Mesendoderm (in vitro differentiated cells): ENCODE measurements at regions not wholly inside any gene's neighbourhood (a gene's known extent, or its start where the extent isn't known, plus 50 kb on each side); places are given as distances from the start of the nearest gene placed in this dataset.
"Not testable (repeated sequence)": the region's sequence is repeated elsewhere in the genome, so short reads cannot be mapped to it uniquely, and the experiment has no call there.

ENCODE experiments used
- DNase-seq: peaks from one replicate; pipeline ENCODE4 v3.0.0; 2013
- H2AK5ac ChIP-seq: 2 replicates; pipeline ENCODE4 v1.6.1; 2013; ENCODE audit warnings: low read length, inconsistent platforms
- H2BK120ac ChIP-seq: 2 replicates; pipeline ENCODE4 v1.6.1; 2013; ENCODE audit warnings: low read depth, mild to moderate bottlenecking, low read length, moderate library complexity, mixed read lengths
- H2BK15ac ChIP-seq: replicated peaks from 2 replicates; pipeline ENCODE4 v1.6.1; 2013; ENCODE audit warnings: low read depth, mild to moderate bottlenecking, moderate library complexity
- H2BK5ac ChIP-seq: 2 replicates; pipeline ENCODE4 v1.6.1; 2013; ENCODE audit warnings: low read length, inconsistent platforms
- H3K18ac ChIP-seq: 2 replicates; pipeline ENCODE4 v1.6.1; 2013; ENCODE audit warnings: mild to moderate bottlenecking, low read length, mixed read lengths
- H3K23ac ChIP-seq: one replicate; pipeline ENCODE4 v1.6.1; 2013; ENCODE audit warnings: low read length
- H3K27ac ChIP-seq: 2 replicates; pipeline ENCODE4 v1.5.1; 2013; ENCODE audit warnings: low read depth, mild to moderate bottlenecking, inconsistent platforms, low read length, moderate library complexity
- H3K27me3 ChIP-seq: 2 replicates; pipeline ENCODE4 v1.6.1; 2013; ENCODE audit warnings: low read length, control low read depth, mild to moderate bottlenecking, inconsistent platforms; ENCODE audit not compliant: insufficient read depth, poor library complexity
- H3K36me3 ChIP-seq: 2 replicates; pipeline ENCODE4 v1.6.1; 2013; ENCODE audit warnings: low read length, inconsistent platforms; ENCODE audit not compliant: control insufficient read depth, insufficient read depth
- H3K4ac ChIP-seq: one replicate; pipeline ENCODE4 v1.6.1; 2013; ENCODE audit warnings: low read depth, mild to moderate bottlenecking, low read length, moderate library complexity
- H3K4me1 ChIP-seq: 2 replicates; pipeline ENCODE4 v1.6.1; 2013; ENCODE audit warnings: low read depth, low read length, inconsistent platforms; ENCODE audit not compliant: control insufficient read depth
- H3K4me2 ChIP-seq: 2 replicates; pipeline ENCODE4 v1.6.1; 2013; ENCODE audit warnings: low read length
- H3K4me3 ChIP-seq: 2 replicates; pipeline ENCODE4 v1.5.1; 2013; ENCODE audit warnings: mild to moderate bottlenecking, low read length
- H3K56ac ChIP-seq: one replicate; pipeline ENCODE4 v1.6.1; 2013; ENCODE audit warnings: low read length
- H3K79me1 ChIP-seq: 2 replicates; pipeline ENCODE4 v1.6.1; 2013; ENCODE audit warnings: low read length, inconsistent platforms
- H3K79me2 ChIP-seq: 2 replicates; pipeline ENCODE4 v1.6.1; 2013; ENCODE audit warnings: mild to moderate bottlenecking, low read length; ENCODE audit not compliant: control insufficient read depth, insufficient read depth
- H3K9ac ChIP-seq: 2 replicates; pipeline ENCODE4 v1.6.1; 2013; ENCODE audit warnings: low read length, inconsistent platforms
- H4K5ac ChIP-seq: one replicate; pipeline ENCODE4 v1.6.1; 2013; ENCODE audit warnings: low read length
- H4K8ac ChIP-seq: one replicate; pipeline ENCODE4 v1.6.1; 2013; ENCODE audit warnings: low read depth, mild to moderate bottlenecking, control low read depth, low read length, moderate library complexity
- WGBS: extraction: QIAGEN DNeasy Blood & Tissue Kit; methylation state at CpG from one replicate; pipeline ENCODE4 v1.1.7; 2013; ENCODE audit warnings: low lambda C conversion rate, missing lambda C conversion rate; ENCODE audit not compliant: insufficient coverage; ENCODE audit errors: extremely low coverage; 5-methylcytosine and 5-hydroxymethylcytosine counted together

- H3K27ac ChIP-seq, DNase-seq, H4K5ac ChIP-seq, H2BK120ac ChIP-seq, H3K4me1 ChIP-seq, H3K4ac ChIP-seq, H3K79me1 ChIP-seq, H3K79me2 ChIP-seq, H3K36me3 ChIP-seq, H3K4me3 ChIP-seq, H3K18ac ChIP-seq, H3K23ac ChIP-seq, H3K27me3 ChIP-seq, H3K56ac ChIP-seq, H2AK5ac ChIP-seq, H2BK15ac ChIP-seq, H3K9ac ChIP-seq, H2BK5ac ChIP-seq, H4K8ac ChIP-seq, H3K4me2 ChIP-seq: not testable (repeated sequence)
- no CpG with 5 or more reads among the region's 10 CpGs for WGBS
Measured at GRCh38 chr21:6506167-6506894, 4015.1 kb upstream of the TPTE start.

DNA sequence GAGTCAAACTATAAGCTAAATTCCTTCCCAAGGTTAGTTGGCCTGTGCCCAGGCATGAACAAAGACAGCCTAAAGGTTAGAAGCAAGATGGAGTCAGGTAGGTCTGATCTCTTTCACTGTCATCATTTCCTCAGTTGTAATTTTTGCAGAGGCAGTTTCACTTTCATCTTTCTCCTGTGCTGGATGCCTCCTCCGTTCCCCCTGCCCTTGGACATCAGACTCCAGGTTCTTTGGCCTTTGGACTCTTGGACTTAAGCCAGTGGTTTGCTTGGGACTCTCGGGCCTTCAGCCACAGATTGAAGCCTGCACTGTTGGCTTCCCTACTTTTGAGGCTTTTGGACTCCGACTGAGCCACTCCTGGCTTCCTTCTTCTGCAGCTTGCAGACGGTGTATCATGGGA is 4013.8 kb upstream of the TPTE start:
- H3K36me3 ChIP-seq, DNase-seq, H3K4me2 ChIP-seq, H2BK5ac ChIP-seq, H3K4me1 ChIP-seq, H3K18ac ChIP-seq, H4K5ac ChIP-seq, H3K79me2 ChIP-seq, H3K4ac ChIP-seq, H3K9ac ChIP-seq, H3K79me1 ChIP-seq, H2BK15ac ChIP-seq, H3K4me3 ChIP-seq, H3K23ac ChIP-seq, H2BK120ac ChIP-seq, H2AK5ac ChIP-seq, H3K27ac ChIP-seq, H3K27me3 ChIP-seq, H4K8ac ChIP-seq, H3K56ac ChIP-seq: not testable (repeated sequence)
- no CpG with 5 or more reads among the region's 4 CpGs for WGBS

DNA sequence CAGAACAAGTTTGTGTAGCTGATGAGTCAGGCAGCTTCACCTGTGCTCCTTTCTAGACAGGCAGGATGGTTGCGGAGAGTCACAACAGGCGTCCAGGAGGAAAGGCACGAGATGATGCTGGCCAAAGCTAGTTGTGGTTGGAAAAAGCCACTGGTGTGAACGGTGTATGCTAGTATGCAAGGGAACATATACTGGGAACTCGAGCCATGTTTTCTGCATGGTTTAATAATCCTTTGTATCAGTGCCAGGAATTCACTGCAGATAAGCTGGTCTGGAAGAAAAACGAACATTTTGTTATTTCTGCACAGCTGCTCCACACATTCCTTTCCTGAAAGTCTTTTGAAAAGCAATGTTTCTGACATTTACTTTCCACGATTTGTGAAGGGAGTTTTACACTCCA is 3999.6 kb upstream of the TPTE start:
- not testable (repeated sequence) for H3K23ac ChIP-seq, H3K27ac ChIP-seq, H3K4me1 ChIP-seq, H2BK120ac ChIP-seq, H2AK5ac ChIP-seq, H3K4me3 ChIP-seq, H3K79me1 ChIP-seq, H3K27me3 ChIP-seq, H4K5ac ChIP-seq, H3K79me2 ChIP-seq, H4K8ac ChIP-seq, H2BK5ac ChIP-seq, H3K9ac ChIP-seq, H3K4ac ChIP-seq, H3K18ac ChIP-seq, H3K4me2 ChIP-seq, DNase-seq, H2BK15ac ChIP-seq, H3K56ac ChIP-seq, H3K36me3 ChIP-seq
- WGBS: no CpG with 5 or more reads among the region's 7 CpGs

DNA sequence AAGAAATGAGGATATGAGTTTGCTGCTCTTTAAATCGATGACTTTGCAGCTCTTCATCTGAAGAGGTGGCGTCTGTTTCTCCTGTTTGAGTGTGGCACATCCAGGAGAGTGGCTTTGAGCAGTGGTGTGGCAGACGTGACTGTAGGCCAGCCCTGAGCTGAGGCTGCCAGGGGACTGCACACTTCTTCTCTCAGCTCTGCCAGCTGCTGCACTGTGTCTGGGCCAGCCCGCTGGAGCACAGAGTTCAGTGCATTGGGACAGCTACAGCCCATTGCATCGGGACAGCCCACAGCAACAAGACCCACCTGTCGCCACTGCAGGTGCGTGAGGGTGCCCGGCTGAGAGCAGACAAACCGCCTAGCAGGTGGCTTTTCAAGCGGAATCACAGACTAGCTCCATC is 3995.2 kb upstream of the TPTE start:
- H3K4ac ChIP-seq, H3K56ac ChIP-seq, H3K27ac ChIP-seq, H3K79me1 ChIP-seq, H2AK5ac ChIP-seq, DNase-seq, H2BK5ac ChIP-seq, H2BK120ac ChIP-seq, H4K5ac ChIP-seq, H3K18ac ChIP-seq, H2BK15ac ChIP-seq, H3K23ac ChIP-seq, H3K79me2 ChIP-seq, H3K27me3 ChIP-seq, H4K8ac ChIP-seq, H3K4me2 ChIP-seq, H3K4me3 ChIP-seq, H3K4me1 ChIP-seq, H3K36me3 ChIP-seq, H3K9ac ChIP-seq: not testable (repeated sequence)
- WGBS: no CpG with 5 or more reads among the region's 10 CpGs

DNA sequence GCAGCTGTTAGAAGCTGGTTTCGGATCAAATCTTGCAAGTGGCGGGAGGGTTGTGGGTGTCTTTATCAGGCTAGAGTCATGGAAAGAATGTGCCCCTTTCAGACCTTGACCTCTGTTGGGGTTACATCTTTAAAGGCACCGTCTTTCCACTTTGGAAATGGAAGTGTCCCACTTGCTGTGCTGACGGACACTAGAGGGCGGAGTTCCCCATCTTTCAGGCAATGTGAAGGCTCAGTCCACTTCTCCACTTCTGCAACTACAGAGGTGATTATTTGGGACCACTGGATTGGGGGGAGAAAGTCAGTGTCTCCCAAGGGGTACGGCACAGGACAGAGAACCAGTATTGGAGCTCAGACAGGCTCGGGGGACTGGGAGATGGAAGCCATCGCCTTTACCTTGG is 3990.7 kb upstream of the TPTE start:
- not testable (repeated sequence) for H2BK15ac ChIP-seq, H4K5ac ChIP-seq, H3K23ac ChIP-seq, H4K8ac ChIP-seq, H3K4me2 ChIP-seq, H3K18ac ChIP-seq, H2AK5ac ChIP-seq, H3K79me2 ChIP-seq, H3K9ac ChIP-seq, H3K27ac ChIP-seq, H3K27me3 ChIP-seq, DNase-seq, H2BK5ac ChIP-seq, H3K4ac ChIP-seq, H3K79me1 ChIP-seq, H3K56ac ChIP-seq, H3K4me3 ChIP-seq, H3K4me1 ChIP-seq, H2BK120ac ChIP-seq, H3K36me3 ChIP-seq
- WGBS: no CpG with 5 or more reads among the region's 8 CpGs

GRCh38 chr21:6533261-6533660 is 3988.1 kb upstream of the TPTE start:
- H3K4me3 ChIP-seq, H3K27me3 ChIP-seq, H3K9ac ChIP-seq, H3K27ac ChIP-seq, H3K56ac ChIP-seq, H3K18ac ChIP-seq, H2BK120ac ChIP-seq, H3K23ac ChIP-seq, H3K4me1 ChIP-seq, H4K8ac ChIP-seq, H2BK15ac ChIP-seq, H3K4ac ChIP-seq, H3K36me3 ChIP-seq, H3K79me2 ChIP-seq, H3K79me1 ChIP-seq, H4K5ac ChIP-seq, H3K4me2 ChIP-seq, H2BK5ac ChIP-seq, DNase-seq, H2AK5ac ChIP-seq: not testable (repeated sequence)
- WGBS: no CpG with 5 or more reads among the region's 25 CpGs
